GM20000 (cell line): ENCODE measurements at regions not wholly inside any gene's neighbourhood (a gene's known extent, or its start where the extent isn't known, plus 50 kb on each side); places are given as distances from the start of the nearest gene placed in this dataset.

Source experiments
- DNase-seq: peaks from one replicate; pipeline ENCODE4 v3.0.0; 2012; ENCODE audit warnings: low spot score
- CTCF ChIP-seq: IDR thresholded peaks from 2 replicates; pipeline ENCODE4 v1.5.1; 2012; ENCODE audit warnings: mild to moderate bottlenecking, control low read depth; ENCODE audit errors: extremely low read depth, missing control alignments

DNA sequence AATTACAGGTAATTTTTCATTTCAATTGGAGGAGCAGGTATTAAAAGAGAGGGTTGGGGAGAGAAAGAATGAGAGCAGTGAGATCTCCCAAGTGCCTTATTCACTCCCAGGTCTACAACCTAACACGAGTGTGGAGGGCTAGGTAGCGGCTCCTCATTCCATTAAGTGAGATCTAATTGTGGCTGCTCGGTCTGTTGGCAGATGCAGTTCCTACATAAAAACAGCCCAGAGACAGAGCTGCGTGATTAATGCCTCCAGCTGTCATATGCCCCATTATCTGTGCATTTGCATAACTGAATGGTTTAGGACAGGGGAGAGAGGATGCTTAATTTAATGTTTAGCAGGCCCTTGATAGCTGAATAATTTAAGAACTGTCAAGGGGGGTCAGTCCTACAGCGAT lies 100.5 kb downstream of the PSAT1 start:
- no peak for TF ChIP-seq CTCF

GRCh38 chr9:78399153-78399552 lies 102.2 kb downstream of the PSAT1 start:
- TF ChIP-seq CTCF: no peak
- no peak for DNase-seq

More for the DNA sequence above, 100.5 kb downstream of the PSAT1 start:
- DNase-seq: no peak

DNA sequence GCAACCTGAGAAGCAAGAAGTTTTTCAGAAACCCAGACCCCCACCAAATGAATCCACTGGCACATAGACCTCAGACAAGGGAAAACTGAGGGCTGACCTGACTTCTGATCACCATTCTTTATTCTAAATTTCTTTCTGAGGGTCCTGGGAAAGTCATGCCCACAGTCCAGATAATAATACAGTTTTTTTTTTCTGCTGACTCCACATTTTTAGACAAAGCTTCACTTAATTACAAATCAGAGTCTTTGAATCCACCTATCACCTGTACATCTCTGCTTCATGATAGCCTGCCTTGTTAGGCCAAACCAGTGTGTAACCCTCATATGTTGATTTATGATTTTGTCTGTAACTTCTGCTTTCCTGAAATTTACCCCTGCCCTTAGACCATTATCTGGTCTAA lies 103.6 kb downstream of the PSAT1 start:
- no peak for DNase-seq
- no peak for TF ChIP-seq CTCF

DNA sequence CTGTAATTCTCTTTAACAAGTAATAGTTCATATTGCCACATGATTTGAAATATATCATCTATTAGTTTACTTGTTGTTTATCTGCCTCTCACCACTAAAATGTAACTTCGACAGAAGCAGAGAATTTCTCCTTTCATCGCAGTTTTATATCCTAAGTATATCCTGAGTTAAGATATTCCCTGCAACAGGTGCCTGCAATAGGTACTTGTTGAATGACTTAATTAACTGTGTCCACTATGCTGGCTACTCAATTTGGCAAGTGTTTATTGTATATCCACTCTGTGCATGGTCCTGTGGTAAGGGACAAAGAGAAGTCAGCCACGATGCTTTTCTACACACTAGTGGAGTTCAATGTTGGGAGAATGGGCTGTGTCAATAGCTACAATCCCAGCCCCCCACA lies 108.5 kb downstream of the PSAT1 start:
- DNase-seq: no peak
- TF ChIP-seq CTCF: no peak

DNA sequence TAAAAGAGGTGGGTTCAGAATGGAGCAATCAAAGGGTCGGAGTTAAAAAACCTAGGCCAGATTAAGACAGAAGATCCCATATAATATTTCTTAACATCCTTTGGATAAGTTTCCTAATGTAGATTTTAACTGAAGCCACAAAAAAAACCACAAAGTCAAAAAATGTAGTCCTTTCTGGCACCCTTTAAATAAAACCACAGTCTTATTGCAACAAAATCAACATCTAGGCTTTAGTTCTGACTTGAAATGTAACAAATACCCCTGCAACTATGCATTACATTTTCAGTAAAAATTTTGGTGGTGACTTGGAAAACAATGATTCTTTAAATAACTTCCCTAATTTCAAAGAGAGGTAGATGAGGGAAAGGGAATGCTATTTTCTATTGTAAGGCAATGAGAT lies 109.2 kb downstream of the PSAT1 start:
- no peak for DNase-seq
- no peak for TF ChIP-seq CTCF

DNA sequence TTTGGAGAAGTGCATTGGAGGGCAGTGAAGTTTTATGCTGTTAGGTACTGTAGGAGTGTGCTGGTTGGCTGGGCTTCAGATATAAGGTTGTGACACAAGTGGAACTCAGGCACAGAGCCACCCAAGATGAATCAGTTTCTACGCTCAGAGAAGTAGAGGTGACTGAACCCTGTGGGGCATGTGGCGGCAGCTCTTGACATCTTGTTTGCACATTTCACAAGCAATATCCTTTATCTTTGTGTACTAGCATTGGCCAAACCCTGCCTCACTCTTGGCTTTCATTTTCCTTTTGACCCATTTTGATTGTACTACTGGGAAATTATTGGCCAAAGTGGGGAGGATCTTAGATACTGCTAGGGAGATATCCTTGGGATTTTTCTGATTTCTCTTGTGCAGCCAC lies 110.0 kb downstream of the PSAT1 start:
- TF ChIP-seq CTCF: no peak
- DNase-seq: no peak

GRCh38 chr9:78407636-78408312 lies 110.8 kb downstream of the PSAT1 start:
- TF ChIP-seq CTCF: no peak
- DNase-seq: no peak
